ENCODE measurements at regions not wholly inside any gene's neighbourhood (a gene's known extent, or its start where the extent isn't known, plus 50 kb on each side); places are given as distances from the start of the nearest gene placed in this dataset.

DNA sequence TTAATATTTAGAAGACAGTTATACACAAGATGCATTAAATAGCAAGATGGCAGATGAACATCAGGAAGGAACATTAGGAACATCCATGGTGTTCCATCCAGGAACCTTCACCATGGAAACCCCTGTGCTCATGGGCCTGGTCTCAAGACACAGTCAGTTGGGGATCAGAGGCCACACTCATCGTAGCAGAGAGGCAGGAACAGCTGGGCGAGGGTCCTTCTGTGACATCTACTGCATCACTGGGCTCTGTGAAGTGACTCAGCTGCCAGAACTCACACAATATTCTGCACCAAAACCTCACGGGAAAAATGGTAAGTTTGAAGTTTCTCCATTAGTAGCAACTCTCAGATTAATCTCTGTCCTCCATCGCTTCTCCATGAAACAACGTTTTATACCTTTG, 356.6 kb downstream of the PREX1 start (continued):
- TF ChIP-seq, protein P1, sequence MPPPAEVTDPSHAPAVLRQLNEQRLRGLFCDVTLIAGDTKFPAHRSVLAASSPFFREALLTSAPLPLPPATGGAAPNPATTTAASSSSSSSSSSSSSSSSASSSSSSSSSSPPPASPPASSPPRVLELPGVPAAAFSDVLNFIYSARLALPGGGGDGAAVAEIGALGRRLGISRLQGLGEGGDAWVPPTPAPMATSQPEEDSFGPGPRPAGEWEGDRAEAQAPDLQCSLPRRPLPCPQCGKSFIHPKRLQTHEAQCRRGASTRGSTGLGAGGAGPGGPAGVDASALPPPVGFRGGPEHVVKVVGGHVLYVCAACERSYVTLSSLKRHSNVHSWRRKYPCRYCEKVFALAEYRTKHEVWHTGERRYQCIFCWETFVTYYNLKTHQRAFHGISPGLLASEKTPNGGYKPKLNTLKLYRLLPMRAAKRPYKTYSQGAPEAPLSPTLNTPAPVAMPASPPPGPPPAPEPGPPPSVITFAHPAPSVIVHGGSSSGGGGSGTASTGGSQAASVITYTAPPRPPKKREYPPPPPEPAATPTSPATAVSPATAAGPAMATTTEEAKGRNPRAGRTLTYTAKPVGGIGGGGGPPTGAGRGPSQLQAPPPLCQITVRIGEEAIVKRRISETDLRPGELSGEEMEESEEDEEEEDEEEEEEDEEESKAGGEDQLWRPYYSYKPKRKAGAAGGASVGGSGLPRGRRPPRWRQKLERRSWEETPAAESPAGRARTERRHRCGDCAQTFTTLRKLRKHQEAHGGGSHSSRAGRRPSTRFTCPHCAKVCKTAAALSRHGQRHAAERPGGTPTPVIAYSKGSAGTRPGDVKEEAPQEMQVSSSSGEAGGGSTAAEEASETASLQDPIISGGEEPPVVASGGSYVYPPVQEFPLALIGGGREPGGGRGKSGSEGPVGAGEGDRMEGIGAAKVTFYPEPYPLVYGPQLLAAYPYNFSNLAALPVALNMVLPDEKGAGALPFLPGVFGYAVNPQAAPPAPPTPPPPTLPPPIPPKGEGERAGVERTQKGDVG (CRISPR knock-in tag; IDR thresholded peaks at IDR 0.05) = no peak
- TF ChIP-seq, protein P2, sequence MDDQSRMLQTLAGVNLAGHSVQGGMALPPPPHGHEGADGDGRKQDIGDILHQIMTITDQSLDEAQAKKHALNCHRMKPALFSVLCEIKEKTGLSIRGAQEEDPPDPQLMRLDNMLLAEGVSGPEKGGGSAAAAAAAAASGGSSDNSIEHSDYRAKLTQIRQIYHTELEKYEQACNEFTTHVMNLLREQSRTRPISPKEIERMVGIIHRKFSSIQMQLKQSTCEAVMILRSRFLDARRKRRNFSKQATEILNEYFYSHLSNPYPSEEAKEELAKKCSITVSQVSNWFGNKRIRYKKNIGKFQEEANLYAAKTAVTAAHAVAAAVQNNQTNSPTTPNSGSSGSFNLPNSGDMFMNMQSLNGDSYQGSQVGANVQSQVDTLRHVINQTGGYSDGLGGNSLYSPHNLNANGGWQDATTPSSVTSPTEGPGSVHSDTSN (IDR thresholded peaks at IDR 0.05; ENCODE audit: insufficient replicate concordance, low read depth, low read length) = no peak
- TF ChIP-seq RBBP5 (conservative IDR thresholded peaks at IDR 0.05) = no peak

GRCh38 chr20:48470141-48470540, 357.7 kb downstream of the PREX1 start:
- ChIA-PET POLR2A (no interaction called here), CTCF (no interaction called here), SMC1A (ENCODE audit: uncharacterized antibody, unreplicated experiment) (no interaction called here), RAD21 (ENCODE audit: unreplicated experiment) (no interaction called here)
- H4K20me1 ChIP-seq (ENCODE audit: control insufficient read depth, insufficient read depth) = no peaks in the 10 kb centered on the region
- no peaks in the 10 kb centered on the region; a peak in 1 of 4 replicates for H3K27me3 ChIP-seq (replicated peaks in 1 of 2; ENCODE audit: control insufficient read depth in 2 of 2, insufficient read depth in 2 of 2, low read length in 1 of 2)
- DNase-seq (ENCODE audit: low read depth, low spot score) (no peak), FAIRE-seq (no peak), ATAC-seq (no peak)
- H3K4me1 ChIP-seq (ENCODE audit: control insufficient read depth, insufficient read depth, low read length) = no peaks in the 10 kb centered on the region
- H3K79me2 ChIP-seq (ENCODE audit: control insufficient read depth, insufficient read depth, low read length) = no peaks in the 10 kb centered on the region
- H3K4me2 ChIP-seq (ENCODE audit: control insufficient read depth, insufficient read depth) = no peak overlapping the region
- no peaks in the 10 kb centered on the region for H3K36me3 ChIP-seq (ENCODE audit: control insufficient read depth in 2 of 2, insufficient read depth in 2 of 2, low read length in 1 of 2)
- H3K4me3 ChIP-seq = no peak overlapping the region
- no peak overlapping the region for H2AFZ ChIP-seq (ENCODE audit: control insufficient read depth, low read depth, low read length)
- intact Hi-C loops (cut with micrococcal nuclease; ENCODE audit: unreplicated experiment) = no loop called here
- no peak overlapping the region for H3K27ac ChIP-seq (ENCODE audit: control insufficient read depth, insufficient read depth)
- H3K9me3 ChIP-seq (replicated peaks; ENCODE audit: control insufficient read depth, insufficient read depth, low read length) = no peaks in the 10 kb centered on the region; the same call in 2 of the 3 replicates
- 67% methylated on average over 3 of the region's 3 CpGs for WGBS (ENCODE audit: insufficient coverage, insufficient replicate concordance, low lambda C conversion rate, missing lambda C conversion rate)
- in situ Hi-C loops (cut with MboI) = no loop called here
- H3K9ac ChIP-seq (ENCODE audit: control insufficient read depth, insufficient read depth, low read length) = no peak overlapping the region
- no TSS peak for BruUV-seq (replicated peaks)
- TF ChIP-seq CTCF (IDR thresholded peaks at IDR 0.05 in 2 of 3, conservative IDR thresholded peaks at IDR 0.05 in 1 of 3; ENCODE audit: control insufficient read depth in 2 of 3, extremely low read depth in 1 of 3, insufficient read depth in 1 of 3, low read depth in 3 of 3, low read length in 3 of 3) (no peak), BCL11A (IDR thresholded peaks at IDR 0.05; ENCODE audit: low read depth, low read length) (no peak), KLF5 (IDR thresholded peaks at IDR 0.05; ENCODE audit: partially characterized antibody) (no peak), CREB1 (IDR thresholded peaks at IDR 0.05; ENCODE audit: low read depth) (no peak), FOXK2 (IDR thresholded peaks at IDR 0.05) (no peak), E4F1 (IDR thresholded peaks at IDR 0.05; ENCODE audit: borderline replicate concordance, partially characterized antibody) (no peak)
- TF ChIP-seq, protein P3, sequence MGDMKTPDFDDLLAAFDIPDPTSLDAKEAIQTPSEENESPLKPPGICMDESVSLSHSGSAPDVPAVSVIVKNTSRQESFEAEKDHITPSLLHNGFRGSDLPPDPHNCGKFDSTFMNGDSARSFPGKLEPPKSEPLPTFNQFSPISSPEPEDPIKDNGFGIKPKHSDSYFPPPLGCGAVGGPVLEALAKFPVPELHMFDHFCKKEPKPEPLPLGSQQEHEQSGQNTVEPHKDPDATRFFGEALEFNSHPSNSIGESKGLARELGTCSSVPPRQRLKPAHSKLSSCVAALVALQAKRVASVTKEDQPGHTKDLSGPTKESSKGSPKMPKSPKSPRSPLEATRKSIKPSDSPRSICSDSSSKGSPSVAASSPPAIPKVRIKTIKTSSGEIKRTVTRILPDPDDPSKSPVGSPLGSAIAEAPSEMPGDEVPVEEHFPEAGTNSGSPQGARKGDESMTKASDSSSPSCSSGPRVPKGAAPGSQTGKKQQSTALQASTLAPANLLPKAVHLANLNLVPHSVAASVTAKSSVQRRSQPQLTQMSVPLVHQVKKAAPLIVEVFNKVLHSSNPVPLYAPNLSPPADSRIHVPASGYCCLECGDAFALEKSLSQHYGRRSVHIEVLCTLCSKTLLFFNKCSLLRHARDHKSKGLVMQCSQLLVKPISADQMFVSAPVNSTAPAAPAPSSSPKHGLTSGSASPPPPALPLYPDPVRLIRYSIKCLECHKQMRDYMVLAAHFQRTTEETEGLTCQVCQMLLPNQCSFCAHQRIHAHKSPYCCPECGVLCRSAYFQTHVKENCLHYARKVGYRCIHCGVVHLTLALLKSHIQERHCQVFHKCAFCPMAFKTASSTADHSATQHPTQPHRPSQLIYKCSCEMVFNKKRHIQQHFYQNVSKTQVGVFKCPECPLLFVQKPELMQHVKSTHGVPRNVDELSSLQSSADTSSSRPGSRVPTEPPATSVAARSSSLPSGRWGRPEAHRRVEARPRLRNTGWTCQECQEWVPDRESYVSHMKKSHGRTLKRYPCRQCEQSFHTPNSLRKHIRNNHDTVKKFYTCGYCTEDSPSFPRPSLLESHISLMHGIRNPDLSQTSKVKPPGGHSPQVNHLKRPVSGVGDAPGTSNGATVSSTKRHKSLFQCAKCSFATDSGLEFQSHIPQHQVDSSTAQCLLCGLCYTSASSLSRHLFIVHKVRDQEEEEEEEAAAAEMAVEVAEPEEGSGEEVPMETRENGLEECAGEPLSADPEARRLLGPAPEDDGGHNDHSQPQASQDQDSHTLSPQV (IDR thresholded peaks at IDR 0.05) = no peak
